Gastroesophageal sphincter (tissue), 3 donors: ENCODE measurements at regions not wholly inside any gene's neighbourhood (a gene's known extent, or its start where the extent isn't known, plus 50 kb on each side); places are given as distances from the start of the nearest gene placed in this dataset.

ENCODE experiments used
- CTCF ChIP-seq, 4 experiments: fragments of 200-600 bp in 2 of 4; fragments of 450-650 bp in 2 of 4; sonication (generic) in 1 of 4; IDR thresholded peaks; one replicate each; pipeline ENCODE4 v1.5.1; 2017 to 2019; ENCODE audit warnings: antibody characterized with exemption in 4 of 4, mild to moderate bottlenecking in 2 of 4, moderate library complexity in 2 of 4
- EP300 ChIP-seq: sonication (generic); formaldehyde crosslinking; IDR thresholded peaks from one replicate; pipeline ENCODE4 v1.6.1; 2017; ENCODE audit warnings: antibody characterized with exemption, mild to moderate bottlenecking
- POLR2A ChIP-seq, 2 donors: fragments of 450-650 bp; IDR thresholded peaks; one replicate each; pipeline ENCODE4 v1.6.1; 2017; ENCODE audit warnings: antibody characterized with exemption in 2 of 2, mild to moderate bottlenecking in 2 of 2, moderate library complexity in 1 of 2

GRCh38 chr22:34841331-34841771 lies 224.6 kb upstream of the ISX start:
- TF ChIP-seq POLR2A (IDR thresholded peaks at IDR 0.05): no peak
- no peak for TF ChIP-seq CTCF (IDR thresholded peaks at IDR 0.05)
- no peak for TF ChIP-seq EP300
